HG03520 (cell line): ENCODE measurements at regions not wholly inside any gene's neighbourhood (a gene's known extent, or its start where the extent isn't known, plus 50 kb on each side); places are given as distances from the start of the nearest gene placed in this dataset.

ENCODE experiments used
- ATAC-seq: cut with Tn5 transposase; IDR thresholded peaks from one replicate; pipeline ENCODE4 v1.9.1; 2021; ENCODE audit warnings: mild to moderate bottlenecking, moderate library complexity; ENCODE audit not compliant: unreplicated experiment

GRCh38 chr15:69730281-69731080, 277.9 kb downstream of the RPLP1 start:
- no peak for ATAC-seq

- no peak for ATAC-seq
Observed at GRCh38 chr15:69731081-69731330, 278.4 kb downstream of the RPLP1 start.

DNA sequence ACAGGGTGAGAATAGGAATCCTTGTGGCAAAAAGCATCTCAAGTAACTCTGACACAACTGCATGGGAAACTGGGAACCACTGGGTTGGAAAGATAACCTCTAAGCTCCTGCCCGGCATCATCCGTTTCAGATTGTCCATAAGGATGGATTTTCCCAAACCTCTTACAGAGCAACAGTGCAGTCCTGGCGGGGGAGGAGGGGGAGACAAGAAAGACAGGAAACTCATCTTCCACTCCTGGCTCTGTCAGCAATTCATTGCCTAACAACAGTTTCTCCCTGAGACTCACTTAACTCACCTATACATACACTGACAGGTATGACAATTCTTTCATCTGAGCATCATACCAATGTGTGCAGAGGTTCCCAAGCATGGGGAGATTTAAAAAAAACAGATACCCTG, 279.0 kb downstream of the RPLP1 start:
- ATAC-seq = no peak

DNA sequence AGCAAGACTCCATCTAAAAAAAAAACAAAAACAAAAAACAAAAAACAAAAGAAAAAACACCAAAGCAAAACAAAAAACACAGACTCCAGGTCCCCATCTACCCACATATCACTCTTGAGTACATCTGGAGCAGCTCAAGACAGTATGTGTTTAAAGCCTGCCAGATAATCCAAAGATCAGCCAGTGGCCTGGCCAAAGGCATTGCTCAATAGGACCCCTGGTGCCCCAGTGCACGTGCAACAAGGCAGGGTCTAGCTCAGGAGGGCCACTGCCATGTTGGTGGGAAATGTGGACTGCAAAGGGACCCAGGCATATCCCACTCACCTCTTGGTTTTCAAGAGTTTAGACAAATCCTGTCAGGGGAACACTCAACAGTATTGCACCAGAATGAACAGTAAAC, 279.5 kb downstream of the RPLP1 start:
- ATAC-seq = no peak

GRCh38 chr15:69734699-69735098, 282.1 kb downstream of the RPLP1 start:
- no peak for ATAC-seq

DNA sequence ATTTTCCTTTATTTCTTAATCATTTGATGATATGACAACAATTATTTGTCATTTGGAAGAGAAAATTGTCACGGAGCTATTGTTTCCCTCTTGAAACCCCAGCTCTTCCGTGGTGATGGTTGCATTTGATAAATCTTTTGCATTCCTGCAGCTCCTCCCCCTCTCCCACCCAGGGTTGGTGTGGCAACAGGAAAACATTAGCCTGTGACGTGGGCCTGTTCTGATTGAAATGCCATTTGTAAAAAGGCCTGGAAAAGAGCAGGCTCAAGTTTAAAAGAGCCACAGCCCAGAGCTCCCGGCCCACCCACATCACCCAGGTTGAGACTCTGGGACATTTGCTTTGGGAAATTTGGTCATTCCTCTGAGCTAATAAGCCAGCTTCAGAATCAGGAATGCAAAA, 282.5 kb downstream of the RPLP1 start:
- no peak for ATAC-seq

DNA sequence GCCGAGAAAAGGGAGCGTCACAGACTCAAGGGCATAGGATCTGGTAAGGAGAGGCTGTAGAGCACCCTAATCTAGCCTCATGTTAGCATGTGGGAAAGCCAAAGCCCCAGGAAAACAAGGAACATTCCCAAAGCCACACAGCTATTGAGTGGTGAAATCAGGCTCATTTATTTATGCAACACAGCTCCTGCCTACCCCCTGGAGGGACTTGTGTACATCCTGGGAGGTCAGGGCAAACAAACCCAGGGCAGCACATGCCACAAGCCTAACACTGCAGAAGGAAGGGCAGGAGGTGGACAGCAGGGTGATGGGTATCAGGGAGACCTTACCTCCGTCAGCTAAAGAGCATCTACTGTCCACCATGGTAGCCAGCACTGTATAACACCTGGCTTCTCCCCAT, 283.5 kb downstream of the RPLP1 start:
- no peak for ATAC-seq

GRCh38 chr15:69737916-69738315, 285.3 kb downstream of the RPLP1 start:
- ATAC-seq = no peak

DNA sequence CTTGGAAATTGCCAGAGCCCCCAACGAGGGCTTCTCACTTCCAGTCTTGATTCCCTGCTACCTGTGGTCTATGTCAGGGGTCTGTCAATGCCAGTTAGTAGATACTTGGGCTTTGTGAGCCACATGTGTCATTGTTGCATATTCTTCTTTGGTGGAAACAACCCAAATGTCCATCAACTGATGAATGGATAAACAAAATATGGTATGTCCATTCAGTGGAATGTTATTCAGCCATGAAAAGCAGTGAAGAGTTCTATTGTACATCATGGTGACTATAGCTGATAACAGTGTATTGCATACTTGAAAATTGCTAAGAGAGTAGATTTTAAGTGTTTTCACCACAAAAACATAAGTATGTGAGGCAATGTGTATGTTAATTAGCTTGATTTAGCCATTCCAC, 288.1 kb downstream of the RPLP1 start:
- no peak for ATAC-seq

DNA sequence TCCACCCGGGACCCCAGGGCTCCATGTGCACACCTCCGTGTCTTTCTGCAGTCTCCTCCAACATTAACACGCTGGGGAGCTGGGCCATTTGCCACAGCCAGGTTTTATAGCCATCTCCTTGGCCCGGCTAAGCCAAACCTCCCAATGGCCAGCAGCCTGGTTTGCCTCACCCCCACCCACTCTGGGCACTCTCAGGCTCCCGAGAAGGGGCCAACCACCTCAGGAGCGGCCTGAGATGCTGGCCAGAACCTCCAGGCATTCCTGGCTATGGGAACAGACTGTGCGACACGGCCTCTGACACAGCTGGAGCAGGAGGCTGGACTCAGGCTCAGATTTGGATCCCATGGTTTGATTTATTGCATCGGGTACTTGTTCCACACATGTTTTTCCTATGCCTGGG, 289.7 kb downstream of the RPLP1 start:
- ATAC-seq = no peak

- no peak for ATAC-seq
Observed at GRCh38 chr15:69743091-69743490, 290.5 kb downstream of the RPLP1 start.

GRCh38 chr15:69744391-69745162, 292.0 kb downstream of the RPLP1 start:
- ATAC-seq = no peak

DNA sequence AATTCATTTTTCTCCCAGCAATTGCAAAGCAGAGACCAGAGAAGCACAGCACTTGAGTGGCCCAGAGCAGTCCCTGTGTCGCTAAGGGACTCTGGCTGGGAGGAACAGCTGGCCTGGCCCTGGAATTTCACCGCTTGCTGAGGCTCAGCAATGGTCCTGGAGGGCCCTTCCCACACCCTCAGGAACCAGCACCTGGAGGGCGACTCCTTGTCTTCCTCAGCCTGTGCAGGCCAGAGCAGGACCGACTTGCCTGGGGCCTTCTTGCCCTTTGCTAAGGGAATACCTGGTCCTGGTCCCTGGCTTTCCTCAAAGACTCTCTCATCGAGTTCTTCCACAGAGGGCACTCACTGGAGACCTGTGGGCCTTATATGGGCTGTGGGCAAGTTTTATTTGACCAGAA, 294.6 kb downstream of the RPLP1 start:
- no peak for ATAC-seq

GRCh38 chr15:69748131-69748530, 295.5 kb downstream of the RPLP1 start:
- ATAC-seq = no peak

DNA sequence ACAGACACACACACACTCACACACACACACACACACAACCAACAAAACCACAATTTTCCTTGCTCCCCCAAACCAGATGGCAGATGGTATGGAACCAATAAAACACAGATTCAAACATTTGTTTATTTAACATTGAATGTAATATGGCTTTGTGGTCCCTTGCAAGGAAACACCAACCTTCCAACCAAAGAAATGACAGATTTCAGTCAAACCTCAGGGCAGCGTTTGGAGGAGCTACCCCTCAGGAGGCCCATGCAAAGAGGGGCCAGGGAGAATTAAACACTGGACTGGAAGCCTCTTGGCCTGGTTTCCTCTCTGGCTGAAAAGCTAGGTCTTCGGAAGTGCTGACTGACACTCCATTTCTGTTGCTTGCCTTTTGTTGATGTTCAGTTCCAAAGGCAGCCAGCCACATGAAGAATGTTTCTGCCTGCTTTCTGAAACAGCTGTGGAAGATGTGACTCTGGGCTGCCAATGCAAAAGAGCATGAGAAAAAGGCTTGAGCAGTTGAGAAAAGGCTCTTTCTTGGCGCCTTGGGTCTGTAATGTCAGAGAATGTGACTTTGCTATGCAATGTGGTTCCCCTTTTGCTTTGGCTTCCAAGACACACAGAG, 296.1 kb downstream of the RPLP1 start:
- ATAC-seq = no peak

- no peak for ATAC-seq
Observed at GRCh38 chr15:69749274-69749673, 296.7 kb downstream of the RPLP1 start.

- ATAC-seq = no peak
Observed at GRCh38 chr15:69749797-69750196, 297.2 kb downstream of the RPLP1 start.

GRCh38 chr15:69750253-69750652, 297.6 kb downstream of the RPLP1 start:
- no peak for ATAC-seq

- ATAC-seq = no peak
Observed at GRCh38 chr15:69751147-69751546, 298.5 kb downstream of the RPLP1 start.

- ATAC-seq = no peak
Observed at GRCh38 chr15:69751566-69751965, 298.9 kb downstream of the RPLP1 start.

- ATAC-seq = no peak
Observed at GRCh38 chr15:69753867-69754266, 301.2 kb downstream of the RPLP1 start.

GRCh38 chr15:69754313-69754712, 301.7 kb downstream of the RPLP1 start:
- ATAC-seq = no peak
